ENCODE measurements at regions not wholly inside any gene's neighbourhood (a gene's known extent, or its start where the extent isn't known, plus 50 kb on each side); places are given as distances from the start of the nearest gene placed in this dataset.
"Not testable (repeated sequence)": the region's sequence is repeated elsewhere in the genome, so short reads cannot be mapped to it uniquely, and the experiment has no call there.

DNA sequence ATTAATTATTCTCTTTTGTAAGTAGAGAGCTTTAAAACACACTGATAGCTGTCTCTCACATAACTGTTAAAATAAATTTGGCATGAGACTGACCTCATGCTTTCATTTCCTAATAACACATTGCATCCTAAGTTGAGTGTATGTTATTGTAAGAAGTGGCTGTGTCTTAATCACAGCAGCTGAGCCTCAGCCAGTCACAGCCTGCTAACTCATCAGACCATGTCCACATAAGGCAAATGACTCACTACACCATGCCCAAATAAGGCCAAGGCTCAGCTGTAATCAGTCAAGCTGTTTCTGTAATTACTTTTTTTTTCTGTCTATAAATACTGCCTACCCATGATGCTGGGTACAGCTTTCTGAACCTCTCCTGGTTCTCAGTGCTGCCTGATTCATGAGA is 860.9 kb downstream of the XPNPEP1 start:
- H3K4me3 ChIP-seq (ENCODE audit: low read depth, low read length): no peak overlapping the region
- TF ChIP-seq, protein P1, sequence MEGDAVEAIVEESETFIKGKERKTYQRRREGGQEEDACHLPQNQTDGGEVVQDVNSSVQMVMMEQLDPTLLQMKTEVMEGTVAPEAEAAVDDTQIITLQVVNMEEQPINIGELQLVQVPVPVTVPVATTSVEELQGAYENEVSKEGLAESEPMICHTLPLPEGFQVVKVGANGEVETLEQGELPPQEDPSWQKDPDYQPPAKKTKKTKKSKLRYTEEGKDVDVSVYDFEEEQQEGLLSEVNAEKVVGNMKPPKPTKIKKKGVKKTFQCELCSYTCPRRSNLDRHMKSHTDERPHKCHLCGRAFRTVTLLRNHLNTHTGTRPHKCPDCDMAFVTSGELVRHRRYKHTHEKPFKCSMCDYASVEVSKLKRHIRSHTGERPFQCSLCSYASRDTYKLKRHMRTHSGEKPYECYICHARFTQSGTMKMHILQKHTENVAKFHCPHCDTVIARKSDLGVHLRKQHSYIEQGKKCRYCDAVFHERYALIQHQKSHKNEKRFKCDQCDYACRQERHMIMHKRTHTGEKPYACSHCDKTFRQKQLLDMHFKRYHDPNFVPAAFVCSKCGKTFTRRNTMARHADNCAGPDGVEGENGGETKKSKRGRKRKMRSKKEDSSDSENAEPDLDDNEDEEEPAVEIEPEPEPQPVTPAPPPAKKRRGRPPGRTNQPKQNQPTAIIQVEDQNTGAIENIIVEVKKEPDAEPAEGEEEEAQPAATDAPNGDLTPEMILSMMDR (IDR thresholded peaks at IDR 0.05; ENCODE audit: borderline replicate concordance, insufficient read depth, low read depth, low read length): no peak

DNA sequence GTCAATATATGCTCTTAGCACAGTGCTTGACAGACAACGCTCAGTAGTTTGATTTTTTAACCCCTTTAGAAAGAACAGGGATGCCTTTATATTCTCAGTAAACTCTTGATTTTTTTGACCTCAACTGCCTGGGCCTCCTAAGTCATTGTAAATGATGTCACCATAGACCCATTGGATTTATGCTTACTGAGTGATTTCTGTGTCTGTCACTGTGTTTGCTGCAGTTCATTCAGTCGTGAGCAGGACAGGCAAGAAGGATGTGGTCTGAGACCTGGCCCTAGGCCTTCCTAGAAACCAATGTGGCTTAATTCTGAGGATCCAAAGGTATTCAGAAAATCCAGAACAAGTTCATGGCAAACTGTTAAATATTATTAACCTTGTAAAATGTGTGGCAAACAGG is 868.1 kb downstream of the XPNPEP1 start:
- TF ChIP-seq, protein P1 (IDR thresholded peaks at IDR 0.05; ENCODE audit: borderline replicate concordance, insufficient read depth, low read depth, low read length): no peak
- H3K4me3 ChIP-seq (ENCODE audit: low read depth, low read length): no peak overlapping the region

DNA sequence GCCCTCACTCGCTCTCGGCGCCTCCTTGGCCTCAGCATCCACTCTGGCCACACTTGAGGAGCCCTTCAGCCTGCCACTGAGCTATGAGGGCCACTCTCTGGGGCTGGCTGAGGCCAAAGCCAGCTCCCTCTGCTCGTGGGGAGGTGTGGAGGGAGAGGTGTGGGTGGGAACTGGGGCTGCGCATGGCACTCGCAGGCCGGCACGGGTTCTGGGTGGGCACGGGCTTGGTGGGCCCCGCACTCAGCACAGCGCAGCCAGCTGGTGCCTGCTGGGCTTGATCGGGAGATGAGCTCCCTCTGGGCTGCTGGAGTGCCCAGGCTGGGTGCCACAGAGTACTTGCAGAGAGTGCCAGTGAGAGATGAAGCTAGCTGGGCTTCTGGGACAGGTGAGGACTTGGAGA is 875.5 kb downstream of the XPNPEP1 start:
- TF ChIP-seq, protein P1 (IDR thresholded peaks at IDR 0.05; ENCODE audit: borderline replicate concordance, insufficient read depth, low read depth, low read length): no peak
- no peak overlapping the region for H3K4me3 ChIP-seq (ENCODE audit: low read depth, low read length)

DNA sequence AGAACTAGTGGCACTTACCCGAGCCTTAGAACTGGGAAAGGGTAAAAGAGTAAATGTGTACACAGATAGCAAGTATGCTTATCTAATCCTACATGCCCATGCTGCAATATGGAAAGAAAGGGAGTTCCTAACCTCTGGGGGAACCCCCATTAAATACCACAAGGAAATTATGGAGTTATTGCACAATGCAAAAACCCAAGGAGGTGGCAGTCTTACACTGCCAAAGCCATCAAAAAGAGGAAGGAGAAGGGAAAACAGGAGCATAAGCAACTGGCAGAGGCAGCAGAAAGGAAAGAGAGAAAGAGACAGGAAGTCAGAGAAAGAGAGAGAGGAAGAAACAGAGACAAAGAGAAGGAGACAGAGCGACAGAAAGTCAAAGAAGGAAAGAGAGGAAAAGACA is 876.9 kb downstream of the XPNPEP1 start:
- not testable (repeated sequence) for H3K4me3 ChIP-seq (ENCODE audit: low read depth, low read length)

DNA sequence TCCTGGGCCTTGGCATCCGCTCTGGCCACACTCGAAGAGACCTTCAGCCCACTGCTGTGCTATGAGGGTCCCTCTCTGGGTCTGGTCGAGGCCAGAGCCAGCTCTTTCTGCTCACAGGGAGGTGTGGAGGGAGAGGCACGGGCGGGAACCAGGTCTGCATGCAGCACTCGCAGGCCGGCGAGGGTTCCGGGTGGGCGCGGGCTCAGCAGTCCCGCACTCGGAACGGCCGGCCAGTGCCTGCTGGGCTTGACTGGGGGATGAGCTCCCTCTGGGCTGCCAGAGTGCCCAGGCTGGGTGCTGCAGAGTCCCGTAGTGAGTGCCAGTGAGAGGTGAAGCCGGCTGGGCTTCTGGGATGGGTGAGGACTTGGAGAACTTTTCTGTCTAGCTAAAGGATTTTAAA is 882.7 kb downstream of the XPNPEP1 start:
- TF ChIP-seq, protein P1 (IDR thresholded peaks at IDR 0.05; ENCODE audit: borderline replicate concordance, insufficient read depth, low read depth, low read length): no peak
- no peak overlapping the region for H3K4me3 ChIP-seq (ENCODE audit: low read depth, low read length)

DNA sequence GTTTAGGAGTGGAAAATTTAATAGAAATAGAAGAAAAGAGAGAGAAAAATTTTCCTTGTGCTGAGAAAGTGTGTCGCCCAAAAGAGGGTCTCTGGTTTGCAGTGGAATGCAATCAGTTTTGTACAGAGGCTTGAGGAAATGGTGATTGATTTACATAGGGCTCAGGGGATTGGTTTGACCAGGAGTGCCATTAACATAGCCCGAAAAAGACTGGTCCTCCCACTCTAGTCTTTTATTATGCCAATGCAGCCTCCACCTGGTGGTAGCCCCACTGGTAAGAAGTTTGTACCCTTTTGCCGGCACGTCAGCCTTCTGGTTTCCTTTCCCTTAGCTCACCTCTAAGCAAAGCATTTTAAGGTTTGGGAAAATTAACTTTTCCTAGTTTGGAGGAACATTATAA is 885.3 kb downstream of the XPNPEP1 start:
- TF ChIP-seq, protein P1 (IDR thresholded peaks at IDR 0.05; ENCODE audit: borderline replicate concordance, insufficient read depth, low read depth, low read length): no peak
- no peak overlapping the region for H3K4me3 ChIP-seq (ENCODE audit: low read depth, low read length)

DNA sequence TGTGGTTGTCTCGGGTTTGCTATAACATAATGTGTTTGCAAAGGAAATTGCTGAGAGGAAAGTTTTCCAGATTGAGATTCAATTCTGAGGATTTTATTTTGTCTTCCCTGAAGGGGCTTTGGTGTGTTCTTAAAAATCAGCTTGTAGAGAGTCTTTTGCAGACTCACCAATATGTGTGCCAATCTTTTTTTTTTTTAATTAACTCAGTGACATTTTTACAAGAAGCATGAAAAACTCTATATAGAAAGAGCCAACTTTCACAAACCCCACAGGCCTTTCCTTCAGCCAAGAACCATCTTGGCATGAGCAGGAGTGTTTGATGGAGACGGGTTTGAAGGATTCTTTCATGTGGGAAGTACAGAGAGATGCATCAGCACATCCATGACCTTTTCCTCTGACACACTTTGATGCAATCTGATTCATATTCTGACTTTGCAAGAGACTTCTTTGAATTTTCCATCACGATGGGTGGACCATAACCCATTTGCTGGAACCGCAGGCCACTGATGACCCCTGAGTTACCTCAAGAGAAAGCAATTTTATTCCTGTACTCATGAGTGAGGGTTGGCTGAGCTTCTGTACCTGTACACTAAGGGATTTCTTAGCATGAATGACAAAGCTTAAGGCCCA is 892.6 kb downstream of the XPNPEP1 start:
- TF ChIP-seq, protein P1 (IDR thresholded peaks at IDR 0.05; ENCODE audit: borderline replicate concordance, insufficient read depth, low read depth, low read length): no peak
- no peak overlapping the region for H3K4me3 ChIP-seq (ENCODE audit: low read depth, low read length)

DNA sequence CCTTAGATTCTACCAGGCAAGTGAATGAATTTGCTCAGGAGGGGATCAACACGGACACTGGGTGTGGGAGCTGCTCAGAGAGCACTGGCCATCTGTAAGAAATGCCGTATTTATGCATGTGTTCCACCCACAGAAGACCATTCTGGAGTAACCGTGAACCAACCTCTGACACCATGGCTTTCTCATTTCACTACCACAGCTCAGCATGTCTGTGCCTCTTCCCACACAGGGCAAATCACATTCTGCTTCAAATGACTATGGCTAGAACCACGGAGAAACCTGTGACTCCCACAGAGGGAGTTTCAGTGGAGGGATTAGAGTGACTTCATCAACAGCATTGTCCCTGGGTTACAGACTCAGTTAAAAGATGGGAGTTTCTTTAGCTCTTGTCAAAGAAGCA is 893.4 kb downstream of the XPNPEP1 start:
- TF ChIP-seq, protein P1 (IDR thresholded peaks at IDR 0.05; ENCODE audit: borderline replicate concordance, insufficient read depth, low read depth, low read length): no peak
- H3K4me3 ChIP-seq (ENCODE audit: low read depth, low read length): no peak overlapping the region
